GM19468 (cell line): ENCODE measurements at regions not wholly inside any gene's neighbourhood (a gene's known extent, or its start where the extent isn't known, plus 50 kb on each side); places are given as distances from the start of the nearest gene placed in this dataset.

Experiments used
- ATAC-seq: cut with Tn5 transposase; IDR thresholded peaks from one replicate; pipeline ENCODE4 v1.9.1; 2021; ENCODE audit warnings: mild to moderate bottlenecking, moderate library complexity, moderate number of reproducible peaks; ENCODE audit not compliant: unreplicated experiment; ENCODE audit errors: extremely low read depth

- ATAC-seq = no peak
Measured at GRCh38 chr6:14640631-14641030, 523.1 kb downstream of the CD83 start.

- ATAC-seq = no peak
Measured at GRCh38 chr6:14641423-14642135, 524.0 kb downstream of the CD83 start.

GRCh38 chr6:14642136-14642505 lies 524.5 kb downstream of the CD83 start:
- ATAC-seq = no peak

- no peak for ATAC-seq
Measured at GRCh38 chr6:14642842-14643241, 525.3 kb downstream of the CD83 start.

GRCh38 chr6:14644381-14644780 lies 526.8 kb downstream of the CD83 start:
- no peak for ATAC-seq

- ATAC-seq = no peak
Measured at GRCh38 chr6:14645221-14645620, 527.6 kb downstream of the CD83 start.

GRCh38 chr6:14645841-14646240 lies 528.3 kb downstream of the CD83 start:
- no peak for ATAC-seq

GRCh38 chr6:14646371-14646770 lies 528.8 kb downstream of the CD83 start:
- no peak for ATAC-seq

- no peak for ATAC-seq
Measured at GRCh38 chr6:14647357-14647756, 529.8 kb downstream of the CD83 start.

- no peak for ATAC-seq
Measured at GRCh38 chr6:14652536-14652935, 535.0 kb downstream of the CD83 start.

GRCh38 chr6:14655201-14656061 lies 537.9 kb downstream of the CD83 start:
- no peak for ATAC-seq

- no peak for ATAC-seq
Measured at GRCh38 chr6:14656078-14656521, 538.5 kb downstream of the CD83 start.

GRCh38 chr6:14656649-14657048 lies 539.1 kb downstream of the CD83 start:
- no peak for ATAC-seq

- no peak for ATAC-seq
Measured at GRCh38 chr6:14658030-14658429, 540.5 kb downstream of the CD83 start.

- ATAC-seq = no peak
Measured at GRCh38 chr6:14658886-14659561, 541.5 kb downstream of the CD83 start.

GRCh38 chr6:14659841-14660240 lies 542.3 kb downstream of the CD83 start:
- no peak for ATAC-seq

GRCh38 chr6:14660806-14661579 lies 543.4 kb downstream of the CD83 start:
- no peak for ATAC-seq

GRCh38 chr6:14661691-14662090 lies 544.1 kb downstream of the CD83 start:
- ATAC-seq = no peak

- peak; percentile 32 for ATAC-seq
Measured at GRCh38 chr6:14664112-14664601, 546.6 kb downstream of the CD83 start.
